Fibroblast of lung (primary cell): ENCODE measurements at regions not wholly inside any gene's neighbourhood (a gene's known extent, or its start where the extent isn't known, plus 50 kb on each side); places are given as distances from the start of the nearest gene placed in this dataset.

Experiments
- DNase-seq, 2 donors: peaks; one replicate each; pipeline versions ENCODE4 v3.0.0 to v3.0.0-alpha.2; 2010; ENCODE audit warnings: low read depth in 2 of 2
- H2AFZ ChIP-seq: 2 replicates; pipeline ENCODE4 v1.5.1; 2012; ENCODE audit warnings: low read length, control low read depth, inconsistent platforms
- H3K27ac ChIP-seq: 2 replicates; pipeline ENCODE4 v1.5.1; 2011; ENCODE audit warnings: low read length, control low read depth; ENCODE audit not compliant: insufficient read depth
- H3K27me3 ChIP-seq: 2 replicates; pipeline ENCODE4 v1.5.1; 2011; ENCODE audit warnings: mild to moderate bottlenecking, low read length; ENCODE audit not compliant: control insufficient read depth, insufficient read depth
- H3K36me3 ChIP-seq: 2 replicates; pipeline ENCODE4 v1.5.1; 2011; ENCODE audit warnings: low read length; ENCODE audit not compliant: control insufficient read depth, insufficient read depth
- H3K4me1 ChIP-seq: 2 replicates; pipeline ENCODE4 v1.5.1; 2011; ENCODE audit warnings: low read length; ENCODE audit not compliant: control insufficient read depth, insufficient read depth; ENCODE audit errors: extremely low read depth
- H3K4me2 ChIP-seq: 2 replicates; pipeline ENCODE4 v1.5.1; 2011; ENCODE audit warnings: low read length, control low read depth; ENCODE audit not compliant: insufficient read depth; ENCODE audit errors: extremely low read depth
- H3K4me3 ChIP-seq, 4 experiments: fragments of 200-600 bp in 1 of 4; sonication (generic) in 1 of 4; replicated peaks in 1 of 4; 2 replicates each; pipeline ENCODE4 v1.5.1; 2011 to 2016; ENCODE audit warnings: low read length in 4 of 4, low read depth in 3 of 4, mild to moderate bottlenecking in 3 of 4, control low read depth in 2 of 4, inconsistent platforms in 1 of 4, mixed read lengths in 1 of 4; ENCODE audit not compliant: insufficient read depth in 1 of 4; ENCODE audit errors: control extremely low read depth in 1 of 4
- H3K79me2 ChIP-seq: 2 replicates; pipeline ENCODE4 v1.5.1; 2012; ENCODE audit warnings: mild to moderate bottlenecking, low read length, inconsistent platforms; ENCODE audit not compliant: control insufficient read depth, insufficient read depth
- H3K9ac ChIP-seq: 2 replicates; pipeline ENCODE4 v1.5.1; 2011; ENCODE audit warnings: mild to moderate bottlenecking, low read length, control low read depth; ENCODE audit not compliant: insufficient read depth
- H3K9me3 ChIP-seq: 2 replicates; pipeline ENCODE4 v1.5.1; 2012; ENCODE audit warnings: low read depth, low read length; ENCODE audit not compliant: control insufficient read depth, insufficient read depth
- H4K20me1 ChIP-seq: 2 replicates; pipeline ENCODE4 v1.5.1; 2011; ENCODE audit warnings: low read length; ENCODE audit not compliant: control insufficient read depth, insufficient read depth; ENCODE audit errors: extremely low read depth
- CTCF ChIP-seq, 2 donors: IDR thresholded peaks in 1 of 2; conservative IDR thresholded peaks in 1 of 2; 1 replicate in 1 of 2; 2 replicates in 1 of 2; pipeline ENCODE4 v1.5.1; 2011 to 2012; ENCODE audit warnings: low read length in 2 of 2, control low read depth in 1 of 2, inconsistent platforms in 1 of 2, low read depth in 1 of 2, mild to moderate bottlenecking in 1 of 2
- EZH2 ChIP-seq: IDR thresholded peaks from 2 replicates; pipeline ENCODE4 v1.5.1; 2012; ENCODE audit warnings: low read length, control low read depth, mild to moderate bottlenecking; ENCODE audit errors: missing control alignments

- no peak for DNase-seq
- Histone ChIP-seq H3K4me3 (no peak overlapping the region), H4K20me1 (no peaks in the 10 kb centered on the region), H3K4me1 (no peaks in the 10 kb centered on the region), H3K27ac (no peak overlapping the region), H3K9ac (no peak overlapping the region), H3K36me3 (no peaks in the 10 kb centered on the region), H3K27me3 (no peaks in the 10 kb centered on the region), H3K9me3 (no peaks in the 10 kb centered on the region), H2AFZ (no peak overlapping the region), H3K4me2 (no peak overlapping the region), H3K79me2 (no peaks in the 10 kb centered on the region)
- TF ChIP-seq EZH2 (no peak), CTCF (conservative IDR thresholded peaks at IDR 0.05 in 1 of 2, IDR thresholded peaks at IDR 0.05 in 1 of 2; ENCODE audit: low read depth in 1 of 2, low read length in 2 of 2) (no peak)
Measured at GRCh38 chr7:37545619-37546534, 97.2 kb upstream of the ELMO1 start.

GRCh38 chr7:37546677-37547076, 98.0 kb upstream of the ELMO1 start:
- DNase-seq, result no peak
- H3K36me3 ChIP-seq, result no peaks in the 10 kb centered on the region
- H3K27me3 ChIP-seq, result no peaks in the 10 kb centered on the region
- no peak overlapping the region for H3K9ac ChIP-seq
- H2AFZ ChIP-seq, result no peak overlapping the region
- TF ChIP-seq EZH2 (no peak), CTCF (conservative IDR thresholded peaks at IDR 0.05 in 1 of 2, IDR thresholded peaks at IDR 0.05 in 1 of 2; ENCODE audit: low read depth in 1 of 2, low read length in 2 of 2) (no peak)
- H3K79me2 ChIP-seq, result no peaks in the 10 kb centered on the region
- H4K20me1 ChIP-seq, result no peaks in the 10 kb centered on the region
- no peaks in the 10 kb centered on the region for H3K9me3 ChIP-seq
- no peak overlapping the region for H3K4me2 ChIP-seq
- no peak overlapping the region for H3K27ac ChIP-seq
- H3K4me1 ChIP-seq, result no peaks in the 10 kb centered on the region
- no peak overlapping the region for H3K4me3 ChIP-seq

GRCh38 chr7:37549076-37549931, 100.6 kb upstream of the ELMO1 start:
- Histone ChIP-seq H3K9ac (no peak overlapping the region), H3K79me2 (no peaks in the 10 kb centered on the region), H2AFZ (no peak overlapping the region), H4K20me1 (no peaks in the 10 kb centered on the region), H3K27ac (no peak overlapping the region), H3K4me3 (no peak overlapping the region), H3K4me1 (no peaks in the 10 kb centered on the region), H3K4me2 (no peak overlapping the region), H3K9me3 (no peaks in the 10 kb centered on the region), H3K36me3 (no peaks in the 10 kb centered on the region), H3K27me3 (no peaks in the 10 kb centered on the region)
- no peak for TF ChIP-seq EZH2
- no peak for DNase-seq
